A673 (cell line): ENCODE measurements at regions not wholly inside any gene's neighbourhood (a gene's known extent, or its start where the extent isn't known, plus 50 kb on each side); places are given as distances from the start of the nearest gene placed in this dataset.
"Not testable (repeated sequence)": the region's sequence is repeated elsewhere in the genome, so short reads cannot be mapped to it uniquely, and the experiment has no call there.

Source experiments
- BruUV-seq: library from RNA; stranded (reverse); fragments of 400-500 nt; replicated peaks from 2 replicates; lab custom pipeline; 2021; lab: Mats Ljungman, UMichigan
- CTCF ChIA-PET: fragments of 300-600 bp; sonication (Branson Sonifier 250); formaldehyde crosslinking; loops from one replicate; lab custom pipeline; 2022; ENCODE audit warnings: antibody characterized with exemption; lab: Charles Lee
- POLR2A ChIA-PET: fragments of 300-600 bp; sonication (Branson Sonifier 250); formaldehyde crosslinking; loops from one replicate; lab custom pipeline; 2022; ENCODE audit warnings: antibody characterized with exemption; ENCODE audit not compliant: low non-redundant PET; lab: Charles Lee
- DNase-seq: peaks from one replicate; pipeline ENCODE4 v3.0.0-alpha.2; 2015; ENCODE audit warnings: low spot score
- H3K27ac ChIP-seq: fragments of 200-600 bp; sonication (generic); 2 replicates; pipeline ENCODE4 v1.5.1; 2016; ENCODE audit warnings: mixed run types, low read depth, mild to moderate bottlenecking, mixed read lengths, antibody characterized with exemption, low read length; ENCODE audit not compliant: poor library complexity, severe bottlenecking
- H3K27me3 ChIP-seq: fragments of 200-600 bp; sonication (generic); replicated peaks from 2 replicates; pipeline ENCODE4 v1.6.1; 2017; ENCODE audit warnings: mixed run types, low read depth, mild to moderate bottlenecking, mixed read lengths, antibody characterized with exemption, low read length; ENCODE audit not compliant: insufficient read depth, poor library complexity
- H3K36me3 ChIP-seq: fragments of 200-600 bp; sonication (generic); 2 replicates; pipeline ENCODE4 v1.6.1; 2016; ENCODE audit warnings: mixed run types, mild to moderate bottlenecking, mixed read lengths, antibody characterized with exemption, low read length; ENCODE audit not compliant: insufficient read depth, poor library complexity, severe bottlenecking
- H3K4me1 ChIP-seq: fragments of 200-600 bp; sonication (generic); 2 replicates; pipeline ENCODE4 v1.6.1; 2017; ENCODE audit warnings: mixed run types, mild to moderate bottlenecking, mixed read lengths, antibody characterized with exemption, low read length; ENCODE audit not compliant: insufficient read depth, poor library complexity, severe bottlenecking
- H3K4me3 ChIP-seq: fragments of 200-600 bp; sonication (generic); 2 replicates; pipeline ENCODE4 v1.5.1; 2016; ENCODE audit warnings: low read depth, mixed run types, mild to moderate bottlenecking, mixed read lengths, low read length; ENCODE audit not compliant: poor library complexity, severe bottlenecking
- H3K9me3 ChIP-seq: fragments of 200-600 bp; sonication (generic); 2 replicates; pipeline ENCODE4 v1.6.1; 2016; ENCODE audit warnings: mixed run types, low read depth, mild to moderate bottlenecking, mixed read lengths, antibody characterized with exemption, low read length; ENCODE audit not compliant: poor library complexity, severe bottlenecking
- EZH2 ChIP-seq: fragments of 200-600 bp; sonication (generic); IDR thresholded peaks from 2 replicates; pipeline ENCODE4 v1.6.1; 2017; ENCODE audit warnings: borderline replicate concordance, low read depth, mild to moderate bottlenecking, mixed read lengths, antibody characterized with exemption, low read length; ENCODE audit not compliant: poor library complexity, severe bottlenecking
- intact Hi-C: fragments of 100-400 bp; cut with micrococcal nuclease; formaldehyde crosslinking; loops from one replicate; pipeline ENCODE4 v1.10.0; 2022; ENCODE audit not compliant: unreplicated experiment
- TF ChIP-seq, protein P1 (sequence below): fragments of 300-800, 200-600 bp; sonication (generic); conservative IDR thresholded peaks from 2 replicates; pipeline ENCODE4 v1.5.1; 2017; ENCODE audit warnings: low read depth, mild to moderate bottlenecking, antibody characterized with exemption, low read length, moderate library complexity, mixed read lengths

DNA sequence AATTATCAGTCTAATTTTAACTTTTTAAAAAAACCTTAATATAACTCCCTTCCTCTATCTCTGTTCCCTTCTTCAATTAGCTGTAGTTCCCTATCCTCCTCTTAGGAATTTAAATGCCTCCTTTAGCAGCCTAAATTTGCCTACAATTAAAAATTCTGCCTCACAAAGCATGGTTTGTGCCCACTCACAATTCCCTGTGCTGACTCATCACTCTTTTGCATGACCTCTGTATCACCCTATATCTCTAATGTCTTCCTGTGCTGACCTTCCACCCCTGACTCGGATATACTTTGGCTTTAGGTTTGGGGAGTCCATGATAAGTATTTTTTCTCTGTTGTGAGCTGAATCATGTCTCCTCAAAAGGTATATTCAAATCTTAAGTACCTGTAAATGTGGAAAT, 253.6 kb downstream of the RNF144B start:
- H3K4me1 ChIP-seq: peaks cover 4% of the 10 kb centered on the region
- no TSS peak for BruUV-seq
- ChIA-PET CTCF (no interaction called here), POLR2A (no interaction called here)
- intact Hi-C loops: no loop called here
- no peaks in the 10 kb centered on the region for H3K27me3 ChIP-seq
- no peak for DNase-seq
- TF ChIP-seq EZH2: no peak
- TF ChIP-seq, protein P1, sequence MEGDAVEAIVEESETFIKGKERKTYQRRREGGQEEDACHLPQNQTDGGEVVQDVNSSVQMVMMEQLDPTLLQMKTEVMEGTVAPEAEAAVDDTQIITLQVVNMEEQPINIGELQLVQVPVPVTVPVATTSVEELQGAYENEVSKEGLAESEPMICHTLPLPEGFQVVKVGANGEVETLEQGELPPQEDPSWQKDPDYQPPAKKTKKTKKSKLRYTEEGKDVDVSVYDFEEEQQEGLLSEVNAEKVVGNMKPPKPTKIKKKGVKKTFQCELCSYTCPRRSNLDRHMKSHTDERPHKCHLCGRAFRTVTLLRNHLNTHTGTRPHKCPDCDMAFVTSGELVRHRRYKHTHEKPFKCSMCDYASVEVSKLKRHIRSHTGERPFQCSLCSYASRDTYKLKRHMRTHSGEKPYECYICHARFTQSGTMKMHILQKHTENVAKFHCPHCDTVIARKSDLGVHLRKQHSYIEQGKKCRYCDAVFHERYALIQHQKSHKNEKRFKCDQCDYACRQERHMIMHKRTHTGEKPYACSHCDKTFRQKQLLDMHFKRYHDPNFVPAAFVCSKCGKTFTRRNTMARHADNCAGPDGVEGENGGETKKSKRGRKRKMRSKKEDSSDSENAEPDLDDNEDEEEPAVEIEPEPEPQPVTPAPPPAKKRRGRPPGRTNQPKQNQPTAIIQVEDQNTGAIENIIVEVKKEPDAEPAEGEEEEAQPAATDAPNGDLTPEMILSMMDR: no peak
- no peak overlapping the region for H3K4me3 ChIP-seq
- no peaks in the 10 kb centered on the region for H3K9me3 ChIP-seq
- no peaks in the 10 kb centered on the region for H3K36me3 ChIP-seq
- H3K27ac ChIP-seq: no peak overlapping the region

DNA sequence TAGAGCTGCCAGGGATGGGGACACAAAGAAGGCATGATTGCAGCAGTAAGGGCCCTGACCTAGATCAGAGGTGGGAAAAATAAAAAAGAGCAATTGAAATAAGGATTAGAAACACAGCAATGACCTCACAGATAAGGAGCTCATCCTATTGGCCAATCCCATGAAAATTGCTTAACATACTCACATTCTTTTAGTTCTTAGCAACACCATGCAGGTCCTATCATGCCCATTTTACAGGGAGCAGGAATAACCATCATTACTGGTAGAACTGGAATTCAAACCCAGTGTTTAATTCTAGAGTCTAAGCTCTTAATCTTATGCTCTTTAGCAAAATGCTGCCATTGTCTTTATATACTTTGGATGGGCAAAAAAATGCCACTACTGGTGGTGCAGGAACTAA, 267.7 kb downstream of the RNF144B start:
- DNase-seq: no peak
- Histone ChIP-seq H3K27me3 (no peaks in the 10 kb centered on the region), H3K9me3 (no peaks in the 10 kb centered on the region), H3K4me1 (no peaks in the 10 kb centered on the region), H3K36me3 (no peaks in the 10 kb centered on the region), H3K4me3 (no peak overlapping the region), H3K27ac (no peak overlapping the region)
- no TSS peak for BruUV-seq
- ChIA-PET POLR2A (no interaction called here), CTCF (no interaction called here)
- intact Hi-C loops: no loop called here
- TF ChIP-seq EZH2: no peak
- TF ChIP-seq, protein P1: no peak

DNA sequence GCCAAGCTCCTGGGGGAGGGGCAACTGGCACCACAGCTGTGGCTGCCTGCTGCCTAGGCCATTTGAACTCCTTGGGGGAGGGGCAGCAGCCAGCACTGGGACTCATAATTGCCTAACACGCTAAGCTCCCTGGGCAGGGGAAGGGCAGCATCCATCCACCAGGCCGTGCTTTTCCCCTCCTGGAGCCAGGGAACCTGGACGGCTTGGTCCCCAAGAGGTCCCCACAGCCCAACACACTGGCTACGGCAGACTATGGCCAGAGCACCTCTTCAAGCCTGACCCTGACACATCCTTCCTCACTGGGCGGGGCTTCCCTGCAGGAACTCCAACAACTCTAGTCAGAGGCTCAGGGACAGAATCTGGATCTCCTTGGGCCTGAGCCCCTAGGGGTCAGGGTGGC, 269.4 kb downstream of the RNF144B start:
- ChIA-PET POLR2A (no interaction called here), CTCF (no interaction called here)
- intact Hi-C loops: no loop called here
- TF ChIP-seq, protein P1: no peak
- no peak for TF ChIP-seq EZH2
- H3K36me3 ChIP-seq: no peaks in the 10 kb centered on the region
- no peak overlapping the region for H3K27ac ChIP-seq
- no peak overlapping the region for H3K4me3 ChIP-seq
- H3K4me1 ChIP-seq: no peaks in the 10 kb centered on the region
- DNase-seq: no peak
- no TSS peak for BruUV-seq
- H3K27me3 ChIP-seq: no peaks in the 10 kb centered on the region
- H3K9me3 ChIP-seq: no peaks in the 10 kb centered on the region

DNA sequence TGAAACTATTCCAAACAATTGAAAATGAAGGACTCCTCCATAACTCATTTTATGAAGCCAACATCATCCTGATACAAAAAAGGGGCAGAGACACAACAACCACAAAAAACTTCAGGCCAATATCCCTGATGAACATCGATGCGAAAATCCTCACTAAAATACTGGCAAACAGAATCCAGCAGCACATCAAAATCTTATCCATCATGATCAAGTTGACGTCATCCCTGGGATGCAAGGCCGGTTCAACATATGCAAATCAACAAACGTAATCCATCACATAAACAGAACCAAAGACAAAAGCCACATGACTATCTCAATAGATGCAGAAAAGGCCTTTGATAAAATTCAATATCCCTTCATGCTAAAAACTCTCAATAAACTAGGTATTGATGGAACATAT, 272.8 kb downstream of the RNF144B start:
- H3K4me3 ChIP-seq, H3K27ac ChIP-seq, POLR2A ChIA-PET, CTCF ChIA-PET, H3K36me3 ChIP-seq, H3K9me3 ChIP-seq, DNase-seq, H3K4me1 ChIP-seq, BruUV-seq, intact Hi-C loops, H3K27me3 ChIP-seq: not testable (repeated sequence)
